ENCODE measurements at regions not wholly inside any gene's neighbourhood (a gene's known extent, or its start where the extent isn't known, plus 50 kb on each side); places are given as distances from the start of the nearest gene placed in this dataset.

DNA sequence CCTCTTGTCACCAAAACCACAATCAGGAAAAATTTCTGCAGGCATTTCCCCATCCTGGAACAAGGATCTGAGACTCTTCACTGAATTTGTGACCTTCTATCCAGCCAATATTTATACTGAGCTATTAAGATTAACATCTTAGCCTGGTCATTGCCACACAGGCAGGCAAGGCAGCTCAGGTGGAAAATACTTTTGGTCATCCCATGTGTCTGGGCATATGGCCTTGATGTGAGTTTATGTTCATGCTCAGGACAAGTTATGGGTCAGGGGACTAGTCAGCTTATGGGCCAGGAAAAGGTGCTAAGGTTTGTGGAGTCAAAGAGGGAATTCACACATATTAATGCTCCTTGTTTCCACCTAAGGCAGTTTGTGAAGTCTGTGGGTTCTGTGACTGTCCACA, 124.3 kb upstream of the TOP3B start:
- Histone ChIP-seq H3K27ac (ENCODE audit: low read depth, low read length) (no peak overlapping the region), H3K4me3 (ENCODE audit: low read depth, low read length) (no peak overlapping the region), H3K9me3 (ENCODE audit: control insufficient read depth, insufficient read depth, low read length) (no peaks in the 10 kb centered on the region), H3K27me3 (ENCODE audit: control insufficient read depth, insufficient read depth, low read length) (peaks cover 3% of the 10 kb centered on the region)
- no peak for DNase-seq (ENCODE audit: low read depth, low spot score)
- TF ChIP-seq, protein P1, sequence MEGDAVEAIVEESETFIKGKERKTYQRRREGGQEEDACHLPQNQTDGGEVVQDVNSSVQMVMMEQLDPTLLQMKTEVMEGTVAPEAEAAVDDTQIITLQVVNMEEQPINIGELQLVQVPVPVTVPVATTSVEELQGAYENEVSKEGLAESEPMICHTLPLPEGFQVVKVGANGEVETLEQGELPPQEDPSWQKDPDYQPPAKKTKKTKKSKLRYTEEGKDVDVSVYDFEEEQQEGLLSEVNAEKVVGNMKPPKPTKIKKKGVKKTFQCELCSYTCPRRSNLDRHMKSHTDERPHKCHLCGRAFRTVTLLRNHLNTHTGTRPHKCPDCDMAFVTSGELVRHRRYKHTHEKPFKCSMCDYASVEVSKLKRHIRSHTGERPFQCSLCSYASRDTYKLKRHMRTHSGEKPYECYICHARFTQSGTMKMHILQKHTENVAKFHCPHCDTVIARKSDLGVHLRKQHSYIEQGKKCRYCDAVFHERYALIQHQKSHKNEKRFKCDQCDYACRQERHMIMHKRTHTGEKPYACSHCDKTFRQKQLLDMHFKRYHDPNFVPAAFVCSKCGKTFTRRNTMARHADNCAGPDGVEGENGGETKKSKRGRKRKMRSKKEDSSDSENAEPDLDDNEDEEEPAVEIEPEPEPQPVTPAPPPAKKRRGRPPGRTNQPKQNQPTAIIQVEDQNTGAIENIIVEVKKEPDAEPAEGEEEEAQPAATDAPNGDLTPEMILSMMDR (IDR thresholded peaks at IDR 0.05; ENCODE audit: low read depth, low read length) = no peak
- CTCF ChIA-PET = interaction anchor here (1.8 kb wide), 1 partner anchor 46 kb away, joined by 5 read pairs; no protein-coding TSS in a partner anchor
- POLR2A ChIA-PET = no interaction called here

DNA sequence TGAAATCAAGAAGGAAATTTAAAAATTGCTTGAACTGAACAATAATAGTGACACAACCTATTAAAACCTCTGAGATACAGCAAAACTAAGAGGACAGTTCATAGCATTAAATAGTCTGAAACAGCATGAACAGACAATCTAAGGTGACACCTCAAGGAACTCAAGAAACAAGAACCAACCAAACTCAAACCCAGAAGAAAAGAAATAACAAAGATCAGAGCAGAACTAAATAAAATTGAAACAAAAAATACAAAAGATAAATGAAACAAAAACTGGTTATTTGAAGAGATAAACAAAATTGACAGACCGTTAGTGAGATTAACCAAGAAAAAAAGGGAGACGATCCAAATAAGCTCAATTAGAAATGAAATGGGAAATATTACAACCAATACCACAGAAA, 122.8 kb upstream of the TOP3B start:
- CTCF ChIA-PET = no interaction called here
- Histone ChIP-seq H3K9me3 (ENCODE audit: control insufficient read depth, insufficient read depth, low read length) (peaks cover under 1% of the 10 kb centered on the region; the same call in 1 of the 2 replicates), H3K4me3 (ENCODE audit: low read depth, low read length) (no peak overlapping the region), H3K27ac (ENCODE audit: low read depth, low read length) (no peak overlapping the region), H3K27me3 (ENCODE audit: control insufficient read depth, insufficient read depth, low read length) (peaks cover 3% of the 10 kb centered on the region)
- POLR2A ChIA-PET = no interaction called here
- TF ChIP-seq, protein P1 (IDR thresholded peaks at IDR 0.05; ENCODE audit: low read depth, low read length) = no peak
- no peak for DNase-seq (ENCODE audit: low read depth, low spot score)

DNA sequence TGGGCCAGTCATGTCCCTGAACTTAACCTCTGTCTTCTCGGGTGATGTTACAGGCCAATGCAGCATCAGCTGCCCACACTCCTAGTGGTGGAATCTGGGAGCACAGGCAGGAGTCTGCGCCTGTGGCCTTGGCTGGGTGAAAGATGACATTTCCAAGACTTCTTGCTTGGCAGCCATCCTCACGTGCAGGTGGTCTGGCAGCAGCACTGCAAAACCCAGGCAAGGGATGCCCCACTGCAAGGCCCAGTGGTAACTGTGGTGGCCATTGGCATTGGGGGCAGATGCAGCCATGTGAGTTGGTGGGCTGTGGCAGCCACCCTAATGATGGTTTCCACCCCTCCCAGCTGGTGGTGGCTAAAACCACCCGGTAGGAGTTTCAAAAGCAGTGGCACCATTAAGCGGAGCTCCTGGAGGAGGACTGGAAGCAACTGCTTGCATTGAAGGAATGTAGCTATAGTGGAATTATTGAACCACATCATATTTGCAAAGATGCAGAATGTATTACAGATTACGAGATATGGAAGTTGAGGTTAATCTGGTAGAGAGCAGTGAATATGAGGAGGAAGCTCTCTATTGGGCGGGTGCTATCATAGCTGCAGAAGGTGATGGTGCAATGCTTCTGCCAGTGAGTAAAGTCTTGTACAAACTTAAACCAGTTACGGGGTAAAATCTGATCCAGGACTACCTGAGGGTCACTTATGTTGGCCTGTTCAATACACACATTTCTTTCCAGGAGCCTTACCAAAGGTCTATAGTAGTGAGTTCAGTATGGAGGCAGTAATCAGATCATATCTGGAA, 120.7 kb upstream of the TOP3B start:
- TF ChIP-seq, protein P1 (IDR thresholded peaks at IDR 0.05; ENCODE audit: low read depth, low read length) = peak; percentile 47
- no peak overlapping the region for H3K27ac ChIP-seq (ENCODE audit: low read depth, low read length)
- no peak overlapping the region for H3K4me3 ChIP-seq (ENCODE audit: low read depth, low read length)
- H3K9me3 ChIP-seq (ENCODE audit: control insufficient read depth, insufficient read depth, low read length) = peaks cover 14% of the 10 kb centered on the region
- peaks cover 6% of the 10 kb centered on the region for H3K27me3 ChIP-seq (ENCODE audit: control insufficient read depth, insufficient read depth, low read length)
- CTCF ChIA-PET = no interaction called here
- POLR2A ChIA-PET = no interaction called here
- no peak for DNase-seq (ENCODE audit: low read depth, low spot score)

DNA sequence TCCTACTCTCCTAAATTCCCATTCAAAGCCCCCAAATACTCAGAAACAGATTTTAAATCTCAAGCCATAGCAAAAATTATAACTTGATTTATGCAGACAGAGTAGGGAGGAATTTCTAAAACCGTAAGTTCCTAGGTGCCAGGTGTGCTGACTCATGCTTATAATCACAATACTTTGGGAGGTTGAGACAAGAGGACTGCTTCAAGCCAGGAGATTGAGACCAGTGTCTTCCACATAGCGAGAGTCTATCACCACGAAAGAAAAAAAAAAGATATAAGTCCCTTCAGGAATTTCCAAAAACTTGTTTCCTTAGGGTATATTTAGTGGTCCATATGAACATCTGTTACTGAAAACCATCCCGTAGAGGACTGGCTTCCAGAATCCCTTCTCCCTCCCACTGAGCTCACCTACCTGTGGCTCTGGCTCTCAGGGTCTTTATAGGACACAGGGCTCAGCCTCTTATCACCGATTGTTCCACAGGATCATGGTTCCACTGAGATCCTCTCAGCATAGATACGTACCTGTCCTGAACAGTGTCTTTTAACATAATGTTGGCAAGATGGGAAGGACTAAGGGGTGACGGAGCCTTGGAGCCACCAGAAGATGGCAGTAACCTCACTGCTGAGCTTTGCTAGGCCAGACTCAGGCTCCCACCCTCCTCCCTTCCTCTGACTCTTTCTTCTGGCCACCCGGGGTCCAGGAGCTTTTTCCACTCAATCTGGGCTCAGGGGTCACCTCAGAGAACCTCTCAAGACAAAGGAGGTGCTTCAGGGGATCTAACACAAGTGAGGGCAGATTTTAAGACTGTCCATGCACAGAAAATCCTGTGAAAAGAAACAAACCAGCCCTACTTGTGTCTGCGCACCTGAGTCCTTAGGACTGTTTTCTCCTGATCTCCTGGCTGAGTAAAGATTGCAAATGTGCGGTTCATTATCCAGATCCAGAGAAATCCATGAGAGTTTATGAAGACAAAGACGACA, 117.5 kb upstream of the TOP3B start:
- Histone ChIP-seq H3K9me3 (ENCODE audit: control insufficient read depth, insufficient read depth, low read length) (peaks cover 23% of the 10 kb centered on the region), H3K27me3 (ENCODE audit: control insufficient read depth, insufficient read depth, low read length) (peaks cover 6% of the 10 kb centered on the region), H3K27ac (ENCODE audit: low read depth, low read length) (no peak overlapping the region), H3K4me3 (ENCODE audit: low read depth, low read length) (no peak overlapping the region)
- DNase-seq (ENCODE audit: low read depth, low spot score) = no peak
- CTCF ChIA-PET = interaction anchor here (0.6 to 2.2 kb wide), 5 partner anchors 9 to 57 kb away, joined by 3 to 9 read pairs (median 3); no protein-coding TSS in a partner anchor
- POLR2A ChIA-PET = no interaction called here
- TF ChIP-seq, protein P1 (IDR thresholded peaks at IDR 0.05; ENCODE audit: low read depth, low read length) = peak; percentile 53

DNA sequence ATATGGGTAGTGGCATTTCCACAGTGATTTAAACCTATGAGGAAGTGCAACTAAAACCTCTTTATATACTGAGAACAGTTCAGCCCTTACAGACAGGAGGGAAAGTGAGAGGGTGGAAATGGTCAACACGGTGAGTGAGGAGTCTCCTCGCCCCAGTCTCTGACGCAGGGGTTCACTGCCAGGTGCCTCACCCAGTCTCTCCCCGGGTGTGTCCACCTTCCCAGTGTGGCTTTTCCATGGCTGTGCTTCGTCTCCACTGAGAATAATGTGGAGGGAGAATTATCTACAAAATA, 116.6 kb upstream of the TOP3B start:
- ChIA-PET CTCF (interaction anchor here (1.4 kb wide), 1 partner anchor 38 kb away, joined by 3 read pairs; no protein-coding TSS in a partner anchor), POLR2A (no interaction called here)
- TF ChIP-seq, protein P1 (IDR thresholded peaks at IDR 0.05; ENCODE audit: low read depth, low read length) = no peak
- Histone ChIP-seq H3K27ac (ENCODE audit: low read depth, low read length) (no peak overlapping the region), H3K4me3 (ENCODE audit: low read depth, low read length) (no peak overlapping the region), H3K27me3 (ENCODE audit: control insufficient read depth, insufficient read depth, low read length) (peaks cover 6% of the 10 kb centered on the region), H3K9me3 (ENCODE audit: control insufficient read depth, insufficient read depth, low read length) (peaks cover 23% of the 10 kb centered on the region)
- DNase-seq (ENCODE audit: low read depth, low spot score) = no peak
